ENCODE measurements at regions not wholly inside any gene's neighbourhood (a gene's known extent, or its start where the extent isn't known, plus 50 kb on each side); places are given as distances from the start of the nearest gene placed in this dataset.

GRCh38 chr6:8192597-8192996, 90.2 kb upstream of the EEF1E1 start:
- TF ChIP-seq CTCF (IDR thresholded peaks at IDR 0.05 in 4 of 5, conservative IDR thresholded peaks at IDR 0.05 in 1 of 5) (no peak), POLR2A (IDR thresholded peaks at IDR 0.05) (no peak)
